GM23338 (cell line): ENCODE measurements at regions not wholly inside any gene's neighbourhood (a gene's known extent, or its start where the extent isn't known, plus 50 kb on each side); places are given as distances from the start of the nearest gene placed in this dataset.

Experiments used
- ATAC-seq: fragments of 200-7000 bp; cut with Tn5 transposase; 3 replicates; pipeline ENCODE4 v1.9.1; 2020
- DNase-seq: peaks from one replicate; pipeline ENCODE4 v3.0.0-alpha.2; 2015; ENCODE audit warnings: low spot score
- H2AFZ ChIP-seq: fragments of 200-600 bp; sonication (generic); 2 replicates; pipeline ENCODE4 v1.8.0; 2016; ENCODE audit warnings: antibody characterized with exemption, mild to moderate bottlenecking, moderate library complexity
- H3F3A ChIP-seq: fragments of 200-600 bp; sonication (generic); replicated peaks from 2 replicates; pipeline ENCODE4 v1.8.0; 2017; ENCODE audit warnings: antibody characterized with exemption, mixed run types, low read depth
- H3K27ac ChIP-seq: fragments of 200-600 bp; sonication (generic); 2 replicates; pipeline ENCODE4 v1.6.1; 2016; ENCODE audit warnings: low read depth
- H3K27me3 ChIP-seq: fragments of 200-600 bp; sonication (generic); 2 replicates; pipeline ENCODE4 v1.8.0; 2016; ENCODE audit warnings: mild to moderate bottlenecking, mixed run types, moderate library complexity; ENCODE audit not compliant: insufficient read depth
- H3K36me3 ChIP-seq: fragments of 200-600 bp; sonication (generic); 2 replicates; pipeline ENCODE4 v1.8.0; 2016; ENCODE audit warnings: mild to moderate bottlenecking; ENCODE audit not compliant: insufficient read depth
- H3K4me1 ChIP-seq: fragments of 200-600 bp; sonication (generic); 2 replicates; pipeline ENCODE4 v1.8.0; 2016; ENCODE audit warnings: mild to moderate bottlenecking, moderate library complexity; ENCODE audit not compliant: insufficient read depth
- H3K4me2 ChIP-seq: fragments of 200-600 bp; sonication (generic); 2 replicates; pipeline ENCODE4 v1.7.1; 2017; ENCODE audit warnings: mixed run types
- H3K4me3 ChIP-seq: fragments of 200-600 bp; sonication (generic); 2 replicates; pipeline ENCODE4 v1.6.1; 2016; ENCODE audit warnings: mixed run types
- H3K79me2 ChIP-seq: fragments of 200-600 bp; sonication (generic); replicated peaks from 2 replicates; pipeline ENCODE4 v1.8.0; 2017; ENCODE audit warnings: mild to moderate bottlenecking; ENCODE audit not compliant: insufficient read depth
- H3K9me2 ChIP-seq: fragments of 200-600 bp; sonication (generic); 2 replicates; pipeline ENCODE4 v1.8.0; 2017; ENCODE audit not compliant: insufficient read depth
- H4K20me1 ChIP-seq: fragments of 200-600 bp; sonication (generic); replicated peaks from 2 replicates; pipeline ENCODE4 v1.8.0; 2017; ENCODE audit warnings: mild to moderate bottlenecking; ENCODE audit not compliant: insufficient read depth
- H3K27ac Mint-ChIP-seq: 2 replicates; pipeline ENCODE4 v1.8.0; 2020; ENCODE audit warnings: inconsistent platforms, mild to moderate bottlenecking, moderate library complexity, mixed read lengths
- H3K27me3 Mint-ChIP-seq: 3 replicates; pipeline ENCODE4 v1.8.0; 2022; ENCODE audit warnings: low read depth, mild to moderate bottlenecking, moderate library complexity, mixed read lengths, inconsistent platforms; ENCODE audit not compliant: insufficient read depth, poor library complexity
- H3K36me3 Mint-ChIP-seq: 3 replicates; pipeline ENCODE4 v1.8.0; 2021; ENCODE audit warnings: low read depth, mild to moderate bottlenecking, inconsistent platforms, moderate library complexity, mixed read lengths
- H3K4me1 Mint-ChIP-seq: 3 replicates; pipeline ENCODE4 v1.8.0; 2020; ENCODE audit warnings: mild to moderate bottlenecking, inconsistent platforms, mixed read lengths
- H3K4me3 Mint-ChIP-seq: 3 replicates; pipeline ENCODE4 v1.8.0; 2021; ENCODE audit warnings: moderate library complexity, mild to moderate bottlenecking, inconsistent platforms, mixed read lengths
- H3K9me3 Mint-ChIP-seq: 3 replicates; pipeline ENCODE4 v1.8.0; 2020; ENCODE audit warnings: moderate library complexity, mild to moderate bottlenecking, inconsistent platforms, mixed read lengths
- CREB1 ChIP-seq: fragments of 250-450 bp; sonication (Bioruptor Pico); IDR thresholded peaks from 2 replicates; pipeline ENCODE4 v1.5.0; 2020; ENCODE audit warnings: low read depth, mild to moderate bottlenecking, moderate library complexity
- JUNB ChIP-seq: IDR thresholded peaks from one replicate; pipeline ENCODE4 v1.6.1; 2016; ENCODE audit warnings: antibody characterized with exemption; ENCODE audit not compliant: unreplicated experiment
- POLR2AphosphoS5 ChIP-seq: IDR thresholded peaks from 2 replicates; pipeline ENCODE4 v1.6.1; 2016; ENCODE audit warnings: antibody characterized with exemption, low read depth
- STAT1 ChIP-seq: IDR thresholded peaks from one replicate; pipeline ENCODE4 v1.6.1; 2016; ENCODE audit warnings: antibody characterized with exemption; ENCODE audit not compliant: unreplicated experiment
- TF ChIP-seq, protein P1 (sequence below): IDR thresholded peaks from 2 replicates; pipeline ENCODE4 v1.6.1; 2016; ENCODE audit warnings: antibody characterized with exemption
- TF ChIP-seq, protein P2 (sequence below): IDR thresholded peaks from one replicate; pipeline ENCODE4 v1.6.1; 2018; ENCODE audit warnings: antibody characterized with exemption; ENCODE audit not compliant: unreplicated experiment
- TF ChIP-seq, protein P3 (sequence below): fragments of 250-450 bp; sonication (Bioruptor Pico); IDR thresholded peaks from 2 replicates; pipeline ENCODE4 v1.5.0; 2020; ENCODE audit warnings: mild to moderate bottlenecking, moderate library complexity

DNA sequence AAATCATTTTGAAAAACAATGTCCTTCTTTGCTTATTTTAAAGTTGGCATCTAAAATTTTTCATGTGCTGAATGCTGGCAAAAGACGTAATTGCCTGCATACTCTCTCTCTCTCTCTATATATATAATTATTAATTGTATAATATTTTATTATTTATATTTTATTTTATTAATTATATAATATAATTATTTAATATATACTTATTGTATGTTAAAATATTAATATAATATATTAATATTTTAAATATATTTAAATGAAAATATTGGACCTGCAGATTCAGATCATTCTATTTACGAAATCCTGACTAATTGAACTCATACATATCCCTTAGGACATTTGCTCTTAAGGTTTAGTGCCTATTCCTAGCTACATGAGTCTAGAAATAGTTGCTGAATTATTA lies 144.7 kb upstream of the VCX start (continued):
- TF ChIP-seq, protein P1, sequence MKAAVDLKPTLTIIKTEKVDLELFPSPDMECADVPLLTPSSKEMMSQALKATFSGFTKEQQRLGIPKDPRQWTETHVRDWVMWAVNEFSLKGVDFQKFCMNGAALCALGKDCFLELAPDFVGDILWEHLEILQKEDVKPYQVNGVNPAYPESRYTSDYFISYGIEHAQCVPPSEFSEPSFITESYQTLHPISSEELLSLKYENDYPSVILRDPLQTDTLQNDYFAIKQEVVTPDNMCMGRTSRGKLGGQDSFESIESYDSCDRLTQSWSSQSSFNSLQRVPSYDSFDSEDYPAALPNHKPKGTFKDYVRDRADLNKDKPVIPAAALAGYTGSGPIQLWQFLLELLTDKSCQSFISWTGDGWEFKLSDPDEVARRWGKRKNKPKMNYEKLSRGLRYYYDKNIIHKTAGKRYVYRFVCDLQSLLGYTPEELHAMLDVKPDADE: no peak
- TF ChIP-seq CREB1 (CRISPR knock-in tag): no peak

DNA sequence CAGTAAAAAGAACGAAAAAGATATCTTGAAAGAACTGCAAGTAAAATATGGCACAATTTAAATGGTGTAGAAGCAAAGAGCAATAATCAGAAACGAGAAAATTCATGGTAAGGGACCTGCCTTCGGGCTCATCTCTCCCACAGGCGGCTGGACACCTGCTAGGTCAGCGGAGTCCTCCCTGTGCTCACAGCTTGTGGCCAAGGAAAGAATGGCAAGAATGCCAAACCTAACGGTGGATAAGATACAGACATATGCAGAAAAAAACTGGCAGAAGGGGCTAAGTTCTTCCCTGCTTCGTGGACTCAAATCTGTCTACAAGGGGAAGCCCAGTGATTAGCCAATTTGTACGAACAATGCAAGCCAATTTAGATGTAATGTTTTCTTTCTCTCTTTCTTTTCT lies 152.1 kb upstream of the VCX start:
- Mint-ChIP-seq H3K36me3 (no peaks in the 10 kb centered on the region), H3K27me3 (peaks cover 2% of the 10 kb centered on the region), H3K4me1 (peaks cover 18% of the 10 kb centered on the region), H3K4me3 (no peak overlapping the region), H3K27ac (no peak overlapping the region), H3K9me3 (no peaks in the 10 kb centered on the region)
- ATAC-seq: peak; percentile 81
- no peaks in the 10 kb centered on the region for H4K20me1 ChIP-seq
- H3K4me2 ChIP-seq: no peak overlapping the region; the same call in 1 of the 2 replicates
- no peaks in the 10 kb centered on the region for H3F3A ChIP-seq
- H2AFZ ChIP-seq: no peak overlapping the region
- peaks cover 6% of the 10 kb centered on the region; the same call in 1 of the 2 replicates for H3K4me1 ChIP-seq
- H3K36me3 ChIP-seq: no peaks in the 10 kb centered on the region
- TF ChIP-seq, protein P1: no peak
- H3K27ac ChIP-seq: no peak overlapping the region
- H3K27me3 ChIP-seq: no peaks in the 10 kb centered on the region
- H3K9me2 ChIP-seq: no peaks in the 10 kb centered on the region
- no peak overlapping the region for H3K4me3 ChIP-seq
- no peaks in the 10 kb centered on the region for H3K79me2 ChIP-seq
- DNase-seq: peak; percentile 66

DNA sequence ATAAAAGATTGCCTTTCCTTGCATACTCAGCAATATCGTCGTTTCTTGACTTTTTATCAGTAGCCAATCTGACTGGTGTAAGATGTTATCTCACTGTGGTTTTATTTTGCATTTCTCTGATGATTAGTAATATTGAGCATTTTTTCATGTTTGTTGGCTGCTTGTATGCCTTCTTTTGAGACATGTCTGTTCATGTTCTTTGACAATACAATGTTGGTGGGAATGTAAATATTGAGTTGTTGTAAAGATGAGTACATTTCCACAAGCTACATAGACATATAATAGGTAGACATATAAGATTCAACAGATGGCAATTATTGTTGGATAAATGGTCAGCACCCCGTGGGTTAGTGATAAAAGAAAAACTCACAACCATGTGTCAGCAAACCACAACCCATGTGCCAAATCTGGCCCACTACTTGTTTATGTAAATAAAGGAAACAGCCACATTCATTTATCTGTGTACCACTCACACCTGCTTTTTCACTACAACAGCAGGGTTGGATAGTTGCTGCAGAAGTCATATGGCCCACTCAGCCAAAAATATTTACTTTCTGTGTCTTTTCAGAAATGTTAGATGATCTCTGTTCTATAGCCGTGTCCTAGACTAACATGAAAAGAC lies 153.1 kb upstream of the VCX start:
- peaks cover 6% of the 10 kb centered on the region; the same call in 1 of the 2 replicates for H3K4me1 ChIP-seq
- Mint-ChIP-seq H3K4me1 (peaks cover 18% of the 10 kb centered on the region), H3K27me3 (peaks cover 2% of the 10 kb centered on the region), H3K9me3 (no peaks in the 10 kb centered on the region), H3K27ac (no peak overlapping the region), H3K36me3 (no peaks in the 10 kb centered on the region), H3K4me3 (no peak overlapping the region)
- H3K27ac ChIP-seq: no peak overlapping the region
- no peaks in the 10 kb centered on the region for H3K9me2 ChIP-seq
- no peak for DNase-seq
- H3K4me3 ChIP-seq: no peak overlapping the region
- H2AFZ ChIP-seq: no peak overlapping the region
- no peak for ATAC-seq
- H3K4me2 ChIP-seq: no peak overlapping the region
- H4K20me1 ChIP-seq: no peaks in the 10 kb centered on the region
- no peaks in the 10 kb centered on the region for H3K36me3 ChIP-seq
- H3K27me3 ChIP-seq: no peaks in the 10 kb centered on the region
- no peaks in the 10 kb centered on the region for H3F3A ChIP-seq
- no peaks in the 10 kb centered on the region for H3K79me2 ChIP-seq
- TF ChIP-seq, protein P2, sequence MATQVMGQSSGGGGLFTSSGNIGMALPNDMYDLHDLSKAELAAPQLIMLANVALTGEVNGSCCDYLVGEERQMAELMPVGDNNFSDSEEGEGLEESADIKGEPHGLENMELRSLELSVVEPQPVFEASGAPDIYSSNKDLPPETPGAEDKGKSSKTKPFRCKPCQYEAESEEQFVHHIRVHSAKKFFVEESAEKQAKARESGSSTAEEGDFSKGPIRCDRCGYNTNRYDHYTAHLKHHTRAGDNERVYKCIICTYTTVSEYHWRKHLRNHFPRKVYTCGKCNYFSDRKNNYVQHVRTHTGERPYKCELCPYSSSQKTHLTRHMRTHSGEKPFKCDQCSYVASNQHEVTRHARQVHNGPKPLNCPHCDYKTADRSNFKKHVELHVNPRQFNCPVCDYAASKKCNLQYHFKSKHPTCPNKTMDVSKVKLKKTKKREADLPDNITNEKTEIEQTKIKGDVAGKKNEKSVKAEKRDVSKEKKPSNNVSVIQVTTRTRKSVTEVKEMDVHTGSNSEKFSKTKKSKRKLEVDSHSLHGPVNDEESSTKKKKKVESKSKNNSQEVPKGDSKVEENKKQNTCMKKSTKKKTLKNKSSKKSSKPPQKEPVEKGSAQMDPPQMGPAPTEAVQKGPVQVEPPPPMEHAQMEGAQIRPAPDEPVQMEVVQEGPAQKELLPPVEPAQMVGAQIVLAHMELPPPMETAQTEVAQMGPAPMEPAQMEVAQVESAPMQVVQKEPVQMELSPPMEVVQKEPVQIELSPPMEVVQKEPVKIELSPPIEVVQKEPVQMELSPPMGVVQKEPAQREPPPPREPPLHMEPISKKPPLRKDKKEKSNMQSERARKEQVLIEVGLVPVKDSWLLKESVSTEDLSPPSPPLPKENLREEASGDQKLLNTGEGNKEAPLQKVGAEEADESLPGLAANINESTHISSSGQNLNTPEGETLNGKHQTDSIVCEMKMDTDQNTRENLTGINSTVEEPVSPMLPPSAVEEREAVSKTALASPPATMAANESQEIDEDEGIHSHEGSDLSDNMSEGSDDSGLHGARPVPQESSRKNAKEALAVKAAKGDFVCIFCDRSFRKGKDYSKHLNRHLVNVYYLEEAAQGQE: no peak
- no peak for TF ChIP-seq JUNB
- no peak for TF ChIP-seq STAT1
- TF ChIP-seq, protein P3, sequence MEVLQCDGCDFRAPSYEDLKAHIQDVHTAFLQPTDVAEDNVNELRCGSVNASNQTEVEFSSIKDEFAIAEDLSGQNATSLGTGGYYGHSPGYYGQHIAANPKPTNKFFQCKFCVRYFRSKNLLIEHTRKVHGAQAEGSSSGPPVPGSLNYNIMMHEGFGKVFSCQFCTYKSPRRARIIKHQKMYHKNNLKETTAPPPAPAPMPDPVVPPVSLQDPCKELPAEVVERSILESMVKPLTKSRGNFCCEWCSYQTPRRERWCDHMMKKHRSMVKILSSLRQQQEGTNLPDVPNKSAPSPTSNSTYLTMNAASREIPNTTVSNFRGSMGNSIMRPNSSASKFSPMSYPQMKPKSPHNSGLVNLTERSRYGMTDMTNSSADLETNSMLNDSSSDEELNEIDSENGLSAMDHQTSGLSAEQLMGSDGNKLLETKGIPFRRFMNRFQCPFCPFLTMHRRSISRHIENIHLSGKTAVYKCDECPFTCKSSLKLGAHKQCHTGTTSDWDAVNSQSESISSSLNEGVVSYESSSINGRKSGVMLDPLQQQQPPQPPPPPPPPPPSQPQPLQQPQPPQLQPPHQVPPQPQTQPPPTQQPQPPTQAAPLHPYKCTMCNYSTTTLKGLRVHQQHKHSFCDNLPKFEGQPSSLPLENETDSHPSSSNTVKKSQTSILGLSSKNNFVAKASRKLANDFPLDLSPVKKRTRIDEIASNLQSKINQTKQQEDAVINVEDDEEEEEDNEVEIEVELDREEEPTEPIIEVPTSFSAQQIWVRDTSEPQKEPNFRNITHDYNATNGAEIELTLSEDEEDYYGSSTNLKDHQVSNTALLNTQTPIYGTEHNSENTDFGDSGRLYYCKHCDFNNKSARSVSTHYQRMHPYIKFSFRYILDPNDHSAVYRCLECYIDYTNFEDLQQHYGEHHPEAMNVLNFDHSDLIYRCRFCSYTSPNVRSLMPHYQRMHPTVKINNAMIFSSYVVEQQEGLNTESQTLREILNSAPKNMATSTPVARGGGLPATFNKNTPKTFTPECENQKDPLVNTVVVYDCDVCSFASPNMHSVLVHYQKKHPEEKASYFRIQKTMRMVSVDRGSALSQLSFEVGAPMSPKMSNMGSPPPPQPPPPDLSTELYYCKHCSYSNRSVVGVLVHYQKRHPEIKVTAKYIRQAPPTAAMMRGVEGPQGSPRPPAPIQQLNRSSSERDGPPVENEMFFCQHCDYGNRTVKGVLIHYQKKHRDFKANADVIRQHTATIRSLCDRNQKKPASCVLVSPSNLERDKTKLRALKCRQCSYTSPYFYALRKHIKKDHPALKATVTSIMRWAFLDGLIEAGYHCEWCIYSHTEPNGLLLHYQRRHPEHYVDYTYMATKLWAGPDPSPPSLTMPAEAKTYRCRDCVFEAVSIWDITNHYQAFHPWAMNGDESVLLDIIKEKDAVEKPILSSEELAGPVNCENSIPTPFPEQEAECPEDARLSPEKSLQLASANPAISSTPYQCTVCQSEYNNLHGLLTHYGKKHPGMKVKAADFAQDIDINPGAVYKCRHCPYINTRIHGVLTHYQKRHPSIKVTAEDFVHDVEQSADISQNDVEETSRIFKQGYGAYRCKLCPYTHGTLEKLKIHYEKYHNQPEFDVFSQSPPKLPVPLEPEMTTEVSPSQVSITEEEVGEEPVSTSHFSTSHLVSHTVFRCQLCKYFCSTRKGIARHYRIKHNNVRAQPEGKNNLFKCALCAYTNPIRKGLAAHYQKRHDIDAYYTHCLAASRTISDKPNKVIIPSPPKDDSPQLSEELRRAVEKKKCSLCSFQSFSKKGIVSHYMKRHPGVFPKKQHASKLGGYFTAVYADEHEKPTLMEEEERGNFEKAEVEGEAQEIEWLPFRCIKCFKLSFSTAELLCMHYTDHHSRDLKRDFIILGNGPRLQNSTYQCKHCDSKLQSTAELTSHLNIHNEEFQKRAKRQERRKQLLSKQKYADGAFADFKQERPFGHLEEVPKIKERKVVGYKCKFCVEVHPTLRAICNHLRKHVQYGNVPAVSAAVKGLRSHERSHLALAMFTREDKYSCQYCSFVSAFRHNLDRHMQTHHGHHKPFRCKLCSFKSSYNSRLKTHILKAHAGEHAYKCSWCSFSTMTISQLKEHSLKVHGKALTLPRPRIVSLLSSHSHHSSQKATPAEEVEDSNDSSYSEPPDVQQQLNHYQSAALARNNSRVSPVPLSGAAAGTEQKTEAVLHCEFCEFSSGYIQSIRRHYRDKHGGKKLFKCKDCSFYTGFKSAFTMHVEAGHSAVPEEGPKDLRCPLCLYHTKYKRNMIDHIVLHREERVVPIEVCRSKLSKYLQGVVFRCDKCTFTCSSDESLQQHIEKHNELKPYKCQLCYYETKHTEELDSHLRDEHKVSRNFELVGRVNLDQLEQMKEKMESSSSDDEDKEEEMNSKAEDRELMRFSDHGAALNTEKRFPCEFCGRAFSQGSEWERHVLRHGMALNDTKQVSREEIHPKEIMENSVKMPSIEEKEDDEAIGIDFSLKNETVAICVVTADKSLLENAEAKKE (CRISPR knock-in tag): no peak
- TF ChIP-seq POLR2AphosphoS5: no peak
